Osteoblast (primary cell): ENCODE measurements at regions not wholly inside any gene's neighbourhood (a gene's known extent, or its start where the extent isn't known, plus 50 kb on each side); places are given as distances from the start of the nearest gene placed in this dataset.

Experiments
- DNase-seq: peaks from one replicate; pipeline ENCODE4 v3.0.0; 2011; ENCODE audit warnings: low spot score, mixed read lengths; ENCODE audit not compliant: insufficient read length; ENCODE audit errors: missing footprints
- H2AFZ ChIP-seq: 2 replicates; pipeline ENCODE4 v1.6.0; 2011; ENCODE audit warnings: mild to moderate bottlenecking, low read length
- H3K27ac ChIP-seq: 2 replicates; pipeline ENCODE4 v1.5.1; 2011; ENCODE audit warnings: mild to moderate bottlenecking, low read depth, low read length, moderate library complexity
- H3K27me3 ChIP-seq: 2 replicates; pipeline ENCODE4 v1.6.0; 2012; ENCODE audit warnings: mild to moderate bottlenecking, control low read depth, inconsistent platforms, low read length, moderate library complexity; ENCODE audit not compliant: insufficient read depth
- H3K36me3 ChIP-seq: 2 replicates; pipeline ENCODE4 v1.5.1; 2011; ENCODE audit warnings: mild to moderate bottlenecking, low read length, control low read depth, moderate library complexity; ENCODE audit not compliant: insufficient read depth
- H3K4me1 ChIP-seq: 2 replicates; pipeline ENCODE4 v1.5.1; 2011; ENCODE audit warnings: mild to moderate bottlenecking, low read length, control low read depth, moderate library complexity; ENCODE audit not compliant: insufficient read depth
- H3K4me2 ChIP-seq: 2 replicates; pipeline ENCODE4 v1.6.0; 2011; ENCODE audit warnings: mild to moderate bottlenecking, low read length; ENCODE audit not compliant: insufficient read depth
- H3K4me3 ChIP-seq: fragments of 200-600 bp; sonication (generic); 3 replicates; pipeline ENCODE4 v1.5.1; 2012; ENCODE audit warnings: mild to moderate bottlenecking, low read length, inconsistent platforms; ENCODE audit not compliant: insufficient read depth
- H3K79me2 ChIP-seq: 2 replicates; pipeline ENCODE4 v1.6.0; 2012; ENCODE audit warnings: mild to moderate bottlenecking, low read length, control low read depth, inconsistent platforms; ENCODE audit not compliant: insufficient read depth
- H3K9me3 ChIP-seq: 2 replicates; pipeline ENCODE4 v1.5.1; 2011; ENCODE audit warnings: low read depth, low read length, control low read depth
- H4K20me1 ChIP-seq: 2 replicates; pipeline ENCODE4 v1.6.0; 2012; ENCODE audit warnings: mild to moderate bottlenecking, low read length, control low read depth; ENCODE audit not compliant: insufficient read depth
- CTCF ChIP-seq: IDR thresholded peaks from 2 replicates; pipeline ENCODE4 v1.5.1; 2011; ENCODE audit warnings: mild to moderate bottlenecking, low read depth, low read length, moderate library complexity; ENCODE audit errors: extremely low read depth

DNA sequence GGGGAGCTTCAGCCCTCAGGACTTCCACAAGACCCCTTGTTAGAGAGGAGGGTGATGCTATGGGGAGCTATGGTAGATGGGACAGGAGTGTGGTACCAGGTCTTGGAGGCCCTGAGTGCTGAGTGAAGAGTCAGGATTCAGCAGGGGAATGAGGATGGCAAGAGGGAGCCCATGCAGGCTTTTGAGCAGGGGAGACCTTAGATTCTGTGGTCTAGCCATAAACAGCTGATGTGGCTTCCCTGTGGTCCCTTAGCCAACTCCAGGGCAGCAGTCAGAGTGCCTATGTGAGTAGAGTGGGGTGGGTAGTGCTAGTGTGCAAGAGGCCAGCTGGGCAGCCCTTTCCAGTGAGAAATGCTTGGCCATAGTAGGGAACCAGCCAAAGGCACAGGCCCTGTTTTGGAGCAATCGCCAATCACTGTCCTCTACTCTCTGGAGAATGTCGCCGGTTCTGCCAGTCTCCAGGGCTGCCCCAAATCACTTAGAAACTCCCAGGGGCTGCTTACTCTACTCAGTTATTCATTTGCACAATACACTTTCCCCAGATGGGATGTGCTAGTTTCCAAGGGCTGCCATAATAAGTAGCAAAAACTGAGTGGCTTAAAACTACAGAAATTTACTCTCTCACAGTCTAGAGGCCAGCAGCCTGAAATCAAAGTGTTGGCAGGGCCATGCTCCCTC is 310.5 kb downstream of the SMAD2 start:
- Histone ChIP-seq H3K4me3 (no peak overlapping the region), H3K27me3 (no peaks in the 10 kb centered on the region)

GRCh38 chr18:47618758-47619157 is 311.7 kb downstream of the SMAD2 start:
- Histone ChIP-seq H3K4me2 (no peak overlapping the region), H3K79me2 (no peaks in the 10 kb centered on the region), H2AFZ (no peak overlapping the region), H3K36me3 (no peaks in the 10 kb centered on the region), H3K27ac (no peak overlapping the region), H3K4me3 (no peak overlapping the region), H3K9me3 (no peaks in the 10 kb centered on the region), H3K4me1 (no peaks in the 10 kb centered on the region), H4K20me1 (no peaks in the 10 kb centered on the region), H3K27me3 (no peaks in the 10 kb centered on the region)
- no peak for DNase-seq
- TF ChIP-seq CTCF, result no peak

More for the DNA sequence above, 310.5 kb downstream of the SMAD2 start:
- H3K27ac ChIP-seq, result no peak overlapping the region
- H3K4me1 ChIP-seq, result no peaks in the 10 kb centered on the region
- no peak for TF ChIP-seq CTCF
- H3K79me2 ChIP-seq, result no peaks in the 10 kb centered on the region
- H3K36me3 ChIP-seq, result no peaks in the 10 kb centered on the region
- H3K4me2 ChIP-seq, result no peak overlapping the region
- H2AFZ ChIP-seq, result no peak overlapping the region
- no peaks in the 10 kb centered on the region for H4K20me1 ChIP-seq
- no peaks in the 10 kb centered on the region for H3K9me3 ChIP-seq
- no peak for DNase-seq

DNA sequence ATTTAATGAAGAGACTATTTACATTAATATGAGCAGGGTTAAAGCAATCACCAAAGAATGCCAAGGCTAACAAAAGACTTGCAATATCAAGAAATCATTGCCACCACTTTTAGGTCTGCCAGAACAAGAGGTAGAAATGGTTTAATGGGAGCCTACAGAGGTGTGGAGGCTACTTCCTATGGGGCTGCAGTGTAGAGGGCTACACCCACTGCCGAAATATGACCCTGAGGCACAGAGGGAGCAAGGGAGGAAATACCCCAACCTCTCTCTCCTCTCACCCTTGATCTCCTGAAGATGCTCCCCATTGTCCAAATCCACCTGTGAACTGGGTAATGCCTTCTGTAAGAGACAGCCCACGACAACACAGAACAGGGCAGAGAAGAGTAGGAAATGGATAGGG is 315.4 kb downstream of the SMAD2 start:
- no peak overlapping the region for H3K4me3 ChIP-seq
- no peak for TF ChIP-seq CTCF
- no peaks in the 10 kb centered on the region for H4K20me1 ChIP-seq
- no peaks in the 10 kb centered on the region for H3K79me2 ChIP-seq
- no peaks in the 10 kb centered on the region for H3K36me3 ChIP-seq
- H2AFZ ChIP-seq, result no peak overlapping the region
- no peaks in the 10 kb centered on the region for H3K27me3 ChIP-seq
- no peaks in the 10 kb centered on the region for H3K9me3 ChIP-seq
- no peaks in the 10 kb centered on the region for H3K4me1 ChIP-seq
- no peak overlapping the region for H3K4me2 ChIP-seq
- DNase-seq, result no peak
- no peak overlapping the region for H3K27ac ChIP-seq

GRCh38 chr18:47613929-47614328 is 316.5 kb downstream of the SMAD2 start:
- H3K79me2 ChIP-seq, result no peaks in the 10 kb centered on the region
- H3K4me1 ChIP-seq, result no peaks in the 10 kb centered on the region
- H2AFZ ChIP-seq, result no peak overlapping the region
- no peak for DNase-seq
- no peaks in the 10 kb centered on the region for H4K20me1 ChIP-seq
- H3K9me3 ChIP-seq, result no peaks in the 10 kb centered on the region
- TF ChIP-seq CTCF, result no peak
- H3K27ac ChIP-seq, result no peak overlapping the region
- H3K36me3 ChIP-seq, result no peaks in the 10 kb centered on the region
- H3K4me3 ChIP-seq, result no peak overlapping the region
- H3K4me2 ChIP-seq, result no peak overlapping the region
- no peaks in the 10 kb centered on the region for H3K27me3 ChIP-seq
